C4-2B (cell line): ENCODE measurements at regions not wholly inside any gene's neighbourhood (a gene's known extent, or its start where the extent isn't known, plus 50 kb on each side); places are given as distances from the start of the nearest gene placed in this dataset.

Experiments used
- CTCF ChIP-seq: fragments of 450-650 bp; conservative IDR thresholded peaks from 2 replicates; pipeline ENCODE4 v1.5.1; 2017; ENCODE audit warnings: mild to moderate bottlenecking
- ZFX ChIP-seq: fragments of 450-650 bp; IDR thresholded peaks from 2 replicates; pipeline ENCODE4 v1.6.1; 2017

GRCh38 chr13:74868049-74868448, 613.9 kb downstream of the TBC1D4 start:
- TF ChIP-seq CTCF (no peak), ZFX (no peak)
